Neutrophil (primary cell): ENCODE measurements at regions not wholly inside any gene's neighbourhood (a gene's known extent, or its start where the extent isn't known, plus 50 kb on each side); places are given as distances from the start of the nearest gene placed in this dataset.
"Not testable (repeated sequence)": the region's sequence is repeated elsewhere in the genome, so short reads cannot be mapped to it uniquely, and the experiment has no call there.

Experiments used
- H3K27ac ChIP-seq: fragments of 200-600 bp; sonication (generic); 2 replicates; pipeline ENCODE4 v1.5.1; 2016; ENCODE audit warnings: mild to moderate bottlenecking, moderate library complexity
- H3K27me3 ChIP-seq: fragments of 200-600 bp; sonication (generic); 2 replicates; pipeline ENCODE4 v1.6.0; 2016; ENCODE audit warnings: mild to moderate bottlenecking
- H3K36me3 ChIP-seq: fragments of 200-600 bp; sonication (generic); 2 replicates; pipeline ENCODE4 v1.5.1; 2017
- H3K4me1 ChIP-seq, 2 experiments: fragments of 200-600 bp in 1 of 2; sonication (generic) in 1 of 2; 1 replicate in 1 of 2; 2 replicates in 1 of 2; pipeline versions ENCODE4 v1.5.1 to v1.6.1; 2013 to 2016; ENCODE audit warnings: low read depth in 1 of 2, low read length in 1 of 2, mild to moderate bottlenecking in 1 of 2, moderate library complexity in 1 of 2; ENCODE audit not compliant: control insufficient read depth in 1 of 2, insufficient read depth in 1 of 2
- H3K4me3 ChIP-seq, 2 experiments: fragments of 200-600 bp in 1 of 2; sonication (generic) in 1 of 2; 1 replicate in 1 of 2; 2 replicates in 1 of 2; pipeline ENCODE4 v1.5.1; 2013 to 2016; ENCODE audit warnings: low read depth in 1 of 2, low read length in 1 of 2, mild to moderate bottlenecking in 1 of 2, moderate library complexity in 1 of 2
- H3K9me3 ChIP-seq: fragments of 200-600 bp; sonication (generic); 2 replicates; pipeline ENCODE4 v1.5.1; 2016
- TF ChIP-seq, protein P1 (sequence below): fragments of 200-600 bp; sonication (generic); IDR thresholded peaks from 2 replicates; pipeline ENCODE4 v1.5.1; 2016; ENCODE audit warnings: antibody characterized with exemption

DNA sequence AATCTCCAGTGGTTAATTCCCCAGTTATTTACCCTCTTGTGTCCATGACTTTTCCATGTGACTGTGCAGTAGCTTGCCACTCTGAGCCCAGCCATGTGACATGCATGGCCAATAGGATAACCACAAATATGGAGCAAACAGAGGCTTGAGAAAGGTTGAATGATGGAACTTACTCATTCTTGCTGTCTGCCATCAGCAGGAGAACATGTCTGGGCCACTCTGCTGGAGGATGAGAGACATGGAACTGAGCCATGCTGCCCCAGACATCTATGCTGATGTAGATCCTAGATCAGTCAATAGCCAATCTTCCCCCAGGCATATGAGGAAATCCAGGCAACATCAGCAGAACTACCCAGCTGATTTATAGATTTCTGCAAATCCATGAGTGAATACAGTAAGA is 992.3 kb upstream of the FANCL start:
- no peaks in the 10 kb centered on the region for H3K4me1 ChIP-seq
- H3K9me3 ChIP-seq: no peaks in the 10 kb centered on the region
- H3K27ac ChIP-seq: no peak overlapping the region
- H3K27me3 ChIP-seq: no peaks in the 10 kb centered on the region
- no peaks in the 10 kb centered on the region for H3K36me3 ChIP-seq
- TF ChIP-seq, protein P1, sequence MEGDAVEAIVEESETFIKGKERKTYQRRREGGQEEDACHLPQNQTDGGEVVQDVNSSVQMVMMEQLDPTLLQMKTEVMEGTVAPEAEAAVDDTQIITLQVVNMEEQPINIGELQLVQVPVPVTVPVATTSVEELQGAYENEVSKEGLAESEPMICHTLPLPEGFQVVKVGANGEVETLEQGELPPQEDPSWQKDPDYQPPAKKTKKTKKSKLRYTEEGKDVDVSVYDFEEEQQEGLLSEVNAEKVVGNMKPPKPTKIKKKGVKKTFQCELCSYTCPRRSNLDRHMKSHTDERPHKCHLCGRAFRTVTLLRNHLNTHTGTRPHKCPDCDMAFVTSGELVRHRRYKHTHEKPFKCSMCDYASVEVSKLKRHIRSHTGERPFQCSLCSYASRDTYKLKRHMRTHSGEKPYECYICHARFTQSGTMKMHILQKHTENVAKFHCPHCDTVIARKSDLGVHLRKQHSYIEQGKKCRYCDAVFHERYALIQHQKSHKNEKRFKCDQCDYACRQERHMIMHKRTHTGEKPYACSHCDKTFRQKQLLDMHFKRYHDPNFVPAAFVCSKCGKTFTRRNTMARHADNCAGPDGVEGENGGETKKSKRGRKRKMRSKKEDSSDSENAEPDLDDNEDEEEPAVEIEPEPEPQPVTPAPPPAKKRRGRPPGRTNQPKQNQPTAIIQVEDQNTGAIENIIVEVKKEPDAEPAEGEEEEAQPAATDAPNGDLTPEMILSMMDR: no peak
- H3K4me3 ChIP-seq: no peak overlapping the region

DNA sequence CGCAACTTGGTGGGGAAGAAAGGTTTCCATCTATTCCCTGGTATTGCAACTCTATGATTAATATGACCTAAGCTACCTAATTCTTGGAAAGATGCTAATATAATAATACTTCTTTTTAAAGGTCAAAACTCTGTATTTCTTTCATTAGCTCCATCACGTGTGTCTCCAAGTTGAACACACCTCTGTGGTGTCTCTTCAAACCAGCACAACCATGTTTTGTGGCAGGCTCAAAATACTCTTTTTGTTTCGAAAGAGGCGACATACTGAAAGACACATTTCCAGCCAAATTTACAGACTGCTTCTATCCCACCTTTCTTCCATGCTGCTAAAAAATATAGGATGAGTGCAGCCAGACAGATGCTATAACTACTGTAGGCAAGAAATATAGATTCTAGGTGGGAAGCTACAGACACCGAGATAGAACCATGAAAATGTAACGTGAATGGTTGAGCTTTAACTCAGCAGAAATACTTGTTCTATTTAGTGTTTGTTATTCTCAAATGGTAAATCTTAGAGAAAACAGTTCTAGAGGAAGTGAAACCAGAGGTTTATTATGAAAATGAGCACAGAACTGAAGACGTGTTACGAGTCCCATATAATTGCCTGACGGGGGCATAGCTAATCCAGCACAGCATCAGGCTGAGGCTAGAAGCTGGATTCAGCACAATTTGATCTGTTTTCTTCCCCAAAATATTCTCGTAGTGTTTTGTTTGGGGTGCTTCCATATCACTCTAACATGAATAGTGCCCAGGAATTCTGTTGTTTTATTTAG is 991.5 kb upstream of the FANCL start:
- Histone ChIP-seq H3K27me3 (no peaks in the 10 kb centered on the region), H3K36me3 (no peaks in the 10 kb centered on the region), H3K4me1 (no peaks in the 10 kb centered on the region), H3K9me3 (no peaks in the 10 kb centered on the region), H3K27ac (no peak overlapping the region), H3K4me3 (no peak overlapping the region)
- TF ChIP-seq, protein P1: no peak

DNA sequence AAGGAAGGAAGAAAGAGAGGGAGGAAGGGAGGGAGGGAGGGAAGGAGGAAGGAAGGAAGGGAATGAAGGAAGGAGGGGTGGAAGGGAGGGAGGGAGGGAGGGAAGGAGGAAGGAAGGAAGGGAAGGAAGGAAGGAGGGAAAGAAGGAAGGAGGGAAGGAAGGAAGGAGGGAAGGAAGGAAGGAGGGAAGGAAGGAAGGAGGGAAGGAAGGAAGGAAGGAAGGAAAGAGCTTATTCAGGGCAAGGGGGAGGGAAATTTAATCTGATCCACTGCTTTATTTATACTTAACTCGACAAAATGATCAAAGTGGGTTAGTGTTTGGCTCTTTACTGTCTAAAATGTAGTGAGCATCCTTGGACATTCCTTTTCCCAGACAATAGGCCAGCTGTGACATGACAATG is 985.2 kb upstream of the FANCL start:
- not testable (repeated sequence) for H3K36me3 ChIP-seq, H3K27me3 ChIP-seq, H3K27ac ChIP-seq, H3K4me1 ChIP-seq, H3K4me3 ChIP-seq, H3K9me3 ChIP-seq

- Histone ChIP-seq H3K4me1 (no peaks in the 10 kb centered on the region), H3K9me3 (no peaks in the 10 kb centered on the region), H3K27me3 (no peaks in the 10 kb centered on the region), H3K4me3 (no peak overlapping the region), H3K36me3 (no peaks in the 10 kb centered on the region), H3K27ac (no peak overlapping the region)
- TF ChIP-seq, protein P1: no peak
Measured at GRCh38 chr2:59223742-59224141, 982.6 kb upstream of the FANCL start.

- Histone ChIP-seq H3K27me3 (no peaks in the 10 kb centered on the region), H3K4me1 (no peaks in the 10 kb centered on the region), H3K9me3 (no peaks in the 10 kb centered on the region), H3K27ac (no peak overlapping the region), H3K4me3 (no peak overlapping the region), H3K36me3 (no peaks in the 10 kb centered on the region)
- TF ChIP-seq, protein P1: no peak
Measured at GRCh38 chr2:59217360-59217759, 976.2 kb upstream of the FANCL start.

DNA sequence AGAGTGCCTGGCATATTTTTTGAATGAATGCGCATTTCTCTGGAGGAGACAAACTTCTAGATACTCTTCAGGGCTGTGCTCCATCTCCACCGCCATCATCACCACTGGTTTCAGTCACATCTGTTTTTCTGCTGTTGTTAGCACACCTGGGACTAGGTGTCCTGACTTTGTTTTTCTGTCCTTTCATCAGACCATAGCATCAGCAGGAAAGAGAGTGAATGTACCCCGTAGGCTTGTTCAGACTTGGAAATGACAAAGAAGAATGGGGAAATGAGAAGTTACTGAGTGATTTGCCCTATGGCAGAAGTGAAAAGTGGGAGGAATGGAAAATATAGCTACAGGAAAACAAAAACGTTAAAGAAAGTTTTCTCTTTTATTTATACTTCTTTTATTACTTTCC is 965.2 kb upstream of the FANCL start:
- no peaks in the 10 kb centered on the region for H3K27me3 ChIP-seq
- TF ChIP-seq, protein P1: no peak
- no peak overlapping the region for H3K27ac ChIP-seq

More for the DNA sequence above, 965.2 kb upstream of the FANCL start:
- Histone ChIP-seq H3K4me3 (no peak overlapping the region), H3K36me3 (no peaks in the 10 kb centered on the region), H3K9me3 (no peaks in the 10 kb centered on the region), H3K4me1 (no peaks in the 10 kb centered on the region)
